ENCODE measurements at regions not wholly inside any gene's neighbourhood (a gene's known extent, or its start where the extent isn't known, plus 50 kb on each side); places are given as distances from the start of the nearest gene placed in this dataset.
"Not testable (repeated sequence)": the region's sequence is repeated elsewhere in the genome, so short reads cannot be mapped to it uniquely, and the experiment has no call there.

GRCh38 chr21:33975548-33976081 is 60.0 kb upstream of the ATP5PO start:
- FAIRE-seq (peak; percentile 96), DNase-seq (ENCODE audit: extremely low spot score, insufficient read length, low read depth) (peak; percentile 64)

GRCh38 chr21:33974513-33975468 is 59.2 kb upstream of the ATP5PO start:
- DNase-seq (ENCODE audit: extremely low spot score, insufficient read length, low read depth) (no peak), FAIRE-seq (no peak)

GRCh38 chr21:33973268-33973667 is 57.7 kb upstream of the ATP5PO start:
- DNase-seq (ENCODE audit: extremely low spot score, insufficient read length, low read depth) (no peak), FAIRE-seq (no peak)

DNA sequence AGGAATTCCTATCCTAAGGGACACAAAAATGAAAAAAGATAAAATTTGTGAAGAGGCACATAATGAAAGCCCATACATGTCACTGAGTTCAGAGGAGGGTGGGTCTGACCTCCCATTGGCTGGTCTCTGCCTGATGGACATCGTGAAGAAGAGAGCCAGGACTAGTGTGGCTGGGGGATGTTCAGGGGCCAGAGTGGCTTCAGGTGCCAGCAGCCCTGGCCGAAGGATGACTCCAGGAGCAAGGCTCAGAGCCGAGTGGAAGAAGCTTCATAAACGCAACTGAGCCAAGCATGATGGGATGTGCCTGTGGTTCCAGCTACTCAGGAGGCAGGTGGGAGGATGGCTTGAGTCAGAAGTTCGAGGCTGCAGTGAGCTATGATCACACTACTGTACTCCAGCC is 56.9 kb upstream of the ATP5PO start:
- FAIRE-seq: no peak
- no peak for DNase-seq (ENCODE audit: extremely low spot score, insufficient read length, low read depth)

- FAIRE-seq: no peak
- no peak for DNase-seq (ENCODE audit: extremely low spot score, insufficient read length, low read depth)
Measured at GRCh38 chr21:33971492-33972013, 55.9 kb upstream of the ATP5PO start.

- FAIRE-seq (no peak), DNase-seq (ENCODE audit: extremely low spot score, insufficient read length, low read depth) (no peak)
Measured at GRCh38 chr21:33969581-33969980, 54.0 kb upstream of the ATP5PO start.

DNA sequence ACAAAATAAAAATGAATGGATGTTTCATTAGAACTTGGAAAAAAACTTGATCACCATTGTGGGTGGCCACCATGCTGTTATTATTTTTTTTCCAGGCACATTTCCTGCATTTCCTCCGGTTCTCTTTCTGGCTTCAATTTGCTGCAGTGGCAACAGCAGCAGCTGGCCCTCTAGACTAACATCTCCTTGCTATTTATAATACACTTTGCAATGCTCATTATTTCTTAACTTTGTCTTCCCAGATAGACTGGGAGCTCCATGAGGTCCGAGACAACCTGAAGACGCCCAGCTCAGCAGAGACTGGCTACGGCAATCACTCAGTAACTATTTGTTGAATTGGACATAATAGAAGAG is 53.4 kb upstream of the ATP5PO start:
- no peak for DNase-seq (ENCODE audit: extremely low spot score, insufficient read length, low read depth)
- no peak for FAIRE-seq

DNA sequence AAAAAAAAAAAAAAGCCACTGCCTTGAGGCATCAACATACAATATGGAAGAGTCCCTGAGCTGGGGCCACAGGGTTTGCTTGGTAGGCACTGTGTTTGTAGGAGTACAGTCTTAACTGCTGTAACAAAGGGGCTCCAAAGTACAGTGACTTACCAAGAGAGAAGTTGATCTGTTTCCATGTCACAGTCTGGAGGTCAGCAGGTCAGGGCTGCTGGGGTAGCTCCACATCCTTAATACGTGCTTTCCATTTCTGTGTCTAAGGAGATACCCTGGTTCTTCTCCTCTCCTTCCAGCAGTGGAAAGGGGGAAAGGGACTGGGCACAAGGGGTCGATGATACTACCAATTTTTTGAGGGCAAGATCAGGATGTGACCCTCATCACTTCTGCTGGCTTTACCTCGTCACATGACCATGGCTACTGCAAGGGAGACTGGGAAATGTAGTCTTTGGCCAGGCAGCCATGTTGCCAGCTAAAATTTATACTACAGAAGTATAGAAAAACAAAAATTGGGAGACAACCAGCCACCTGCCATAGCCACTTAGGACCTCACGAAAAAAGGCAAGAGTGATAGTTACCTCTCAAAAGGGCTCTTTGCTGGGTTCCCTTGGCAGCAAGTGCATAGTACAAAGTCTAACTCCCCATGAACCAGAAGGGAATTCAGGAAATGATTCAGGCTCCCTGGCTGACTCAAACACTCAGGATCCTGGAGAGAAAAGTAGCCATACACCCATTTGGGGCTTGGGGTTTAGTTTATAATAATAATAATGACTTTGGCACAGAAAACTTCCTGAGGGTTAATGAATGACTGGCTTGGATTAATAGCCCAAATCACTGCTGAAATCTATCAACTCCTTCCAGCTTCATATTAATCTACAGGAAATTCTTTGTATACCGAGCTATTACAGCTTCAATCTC is 52.7 kb upstream of the ATP5PO start:
- peak; percentile 35 for FAIRE-seq
- DNase-seq (ENCODE audit: extremely low spot score, insufficient read length, low read depth): no peak

- DNase-seq (ENCODE audit: extremely low spot score, insufficient read length, low read depth): no peak
- FAIRE-seq: no peak
Measured at GRCh38 chr21:33967086-33967571, 51.5 kb upstream of the ATP5PO start.

- no peak for DNase-seq (ENCODE audit: extremely low spot score, insufficient read length, low read depth)
- no peak for FAIRE-seq
Measured at GRCh38 chr21:33966324-33966949, 50.8 kb upstream of the ATP5PO start.

DNA sequence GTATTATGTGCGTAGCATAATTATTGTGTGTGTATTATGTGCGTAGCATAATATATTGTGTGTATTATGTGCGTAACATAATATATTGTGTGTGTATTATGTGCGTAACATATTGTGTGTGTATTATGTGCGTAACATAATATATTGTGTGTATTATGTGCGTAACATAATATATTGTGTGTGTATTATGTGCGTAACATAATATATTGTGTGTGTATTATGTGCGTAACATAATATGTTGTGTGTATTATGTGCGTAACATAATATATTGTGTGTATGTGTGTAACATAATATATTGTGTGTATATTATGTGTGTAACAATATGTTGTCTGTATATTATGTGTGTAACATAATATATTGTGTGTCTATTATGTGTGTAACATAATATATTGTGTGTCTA is 50.1 kb upstream of the ATP5PO start:
- FAIRE-seq; DNase-seq (ENCODE audit: extremely low spot score, insufficient read length, low read depth): not testable (repeated sequence)

Measured in GM18507 (cell line).